Stimulated activated naive CD8-positive, alpha-beta T cell treated with anti-CD3 and anti-CD28 coated beads, Interleukin-15, Interleukin-2, amounts not matched to agents 100 ng/mL and 50 ng/mL, for 24 hours (primary cell): ENCODE measurements at regions not wholly inside any gene's neighbourhood (a gene's known extent, or its start where the extent isn't known, plus 50 kb on each side); places are given as distances from the start of the nearest gene placed in this dataset.

Experiments
- H3K27ac Mint-ChIP-seq: one replicate; pipeline ENCODE4 v1.8.0; 2021; ENCODE audit warnings: mild to moderate bottlenecking, mixed read lengths
- H3K27me3 Mint-ChIP-seq: one replicate; pipeline ENCODE4 v1.8.0; 2021; ENCODE audit warnings: mixed read lengths
- H3K36me3 Mint-ChIP-seq: one replicate; pipeline ENCODE4 v1.8.0; 2021; ENCODE audit warnings: low read depth, mixed read lengths
- H3K4me1 Mint-ChIP-seq: one replicate; pipeline ENCODE4 v1.8.0; 2021; ENCODE audit warnings: low read depth, mixed read lengths
- H3K4me3 Mint-ChIP-seq: one replicate; pipeline ENCODE4 v1.8.0; 2021; ENCODE audit warnings: mild to moderate bottlenecking, mixed read lengths
- H3K9me3 Mint-ChIP-seq: one replicate; pipeline ENCODE4 v1.8.0; 2021; ENCODE audit warnings: mixed read lengths

DNA sequence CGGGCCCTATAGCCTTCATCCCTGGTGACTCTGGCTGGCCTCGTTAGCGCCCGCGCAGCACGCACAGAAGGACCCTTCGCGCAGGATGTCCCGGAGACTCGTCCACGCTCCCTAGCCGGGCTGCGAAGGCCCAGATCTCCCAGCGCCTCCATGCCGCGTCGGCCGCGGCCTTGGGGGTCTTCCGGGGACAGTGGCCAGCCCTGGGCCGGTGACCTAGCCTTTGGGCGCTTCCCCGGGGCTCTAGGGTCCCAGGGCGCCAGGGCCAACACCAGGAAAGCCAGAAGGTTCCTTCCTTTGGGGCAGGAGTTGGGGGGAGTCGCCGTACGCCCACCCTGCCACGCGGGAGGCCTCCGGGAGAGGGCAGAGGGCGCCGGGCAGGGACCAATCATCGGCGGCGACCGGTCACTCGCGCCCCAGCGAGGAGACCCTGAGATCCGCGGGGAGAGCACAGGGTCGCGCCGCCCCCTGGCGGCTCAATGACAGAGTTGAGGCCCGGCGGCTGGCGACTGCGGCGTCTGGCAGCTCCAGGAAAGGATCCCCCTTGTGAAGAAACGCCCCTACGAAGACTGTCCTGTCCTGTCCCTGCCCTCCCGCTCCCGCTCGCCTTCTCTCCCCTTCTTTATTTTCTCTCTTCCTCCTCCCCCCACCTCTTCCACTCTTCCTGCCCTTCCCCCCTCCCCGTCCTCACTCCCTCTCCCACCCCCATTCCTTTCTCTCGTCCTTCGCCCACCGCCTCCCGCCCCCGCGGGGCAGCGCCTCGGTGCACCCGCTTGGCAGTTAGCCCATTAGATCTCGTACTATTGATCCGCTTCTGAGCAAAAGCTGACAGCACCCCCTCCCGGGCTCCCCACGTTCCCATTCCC, 62.3 kb upstream of the LBX1 start:
- peak overlapping the region; percentile 65 for H3K4me3 Mint-ChIP-seq
- H3K9me3 Mint-ChIP-seq, result no peaks in the 10 kb centered on the region
- peaks cover 3% of the 10 kb centered on the region for H3K4me1 Mint-ChIP-seq
- H3K27ac Mint-ChIP-seq, result no peak overlapping the region
- H3K27me3 Mint-ChIP-seq, result peaks cover 66% of the 10 kb centered on the region
- H3K36me3 Mint-ChIP-seq, result no peaks in the 10 kb centered on the region

DNA sequence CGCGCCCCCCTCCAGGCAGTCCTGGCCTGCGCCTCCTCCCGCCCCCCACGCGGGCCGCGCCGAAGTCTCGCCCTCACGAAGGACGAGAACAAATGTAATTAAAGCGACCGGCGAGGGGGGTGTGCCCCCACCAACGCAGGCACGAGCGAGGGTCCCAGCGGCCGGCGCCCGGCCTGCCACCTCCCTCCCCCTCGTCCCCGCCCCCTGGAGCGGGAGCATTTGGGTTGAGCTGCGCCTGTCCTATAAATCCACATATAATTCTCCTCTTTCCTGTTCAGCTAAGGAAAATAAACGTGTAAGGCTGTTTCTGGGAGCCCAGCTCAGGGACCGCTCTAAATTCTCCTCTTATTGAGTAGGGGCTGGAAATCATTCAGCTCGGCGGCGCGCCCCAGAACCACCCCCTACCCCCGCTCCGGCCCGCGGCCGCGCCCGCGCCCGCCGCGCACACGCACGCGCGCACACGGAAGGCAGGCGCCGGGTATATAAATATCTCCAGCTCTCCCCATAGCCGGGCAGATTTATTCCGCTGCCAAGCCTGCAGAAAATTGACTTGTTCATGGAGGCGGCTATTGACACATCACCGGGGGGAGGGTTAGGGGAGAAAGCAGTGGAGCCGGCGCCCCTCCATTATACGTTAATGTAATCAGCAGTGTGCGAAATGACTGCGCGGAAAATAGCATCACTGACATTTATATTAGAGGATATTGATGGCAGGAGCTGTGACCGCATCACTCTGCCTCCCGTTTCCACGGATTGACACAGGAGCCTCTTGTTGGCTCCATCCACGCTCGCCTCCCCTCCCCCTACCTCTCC, 61.6 kb upstream of the BTRC start:
- H3K4me3 Mint-ChIP-seq, result peak overlapping the region; percentile 71
- peaks cover 3% of the 10 kb centered on the region for H3K4me1 Mint-ChIP-seq
- no peaks in the 10 kb centered on the region for H3K9me3 Mint-ChIP-seq
- H3K36me3 Mint-ChIP-seq, result no peaks in the 10 kb centered on the region
- H3K27me3 Mint-ChIP-seq, result peaks cover 65% of the 10 kb centered on the region
- H3K27ac Mint-ChIP-seq, result no peak overlapping the region

DNA sequence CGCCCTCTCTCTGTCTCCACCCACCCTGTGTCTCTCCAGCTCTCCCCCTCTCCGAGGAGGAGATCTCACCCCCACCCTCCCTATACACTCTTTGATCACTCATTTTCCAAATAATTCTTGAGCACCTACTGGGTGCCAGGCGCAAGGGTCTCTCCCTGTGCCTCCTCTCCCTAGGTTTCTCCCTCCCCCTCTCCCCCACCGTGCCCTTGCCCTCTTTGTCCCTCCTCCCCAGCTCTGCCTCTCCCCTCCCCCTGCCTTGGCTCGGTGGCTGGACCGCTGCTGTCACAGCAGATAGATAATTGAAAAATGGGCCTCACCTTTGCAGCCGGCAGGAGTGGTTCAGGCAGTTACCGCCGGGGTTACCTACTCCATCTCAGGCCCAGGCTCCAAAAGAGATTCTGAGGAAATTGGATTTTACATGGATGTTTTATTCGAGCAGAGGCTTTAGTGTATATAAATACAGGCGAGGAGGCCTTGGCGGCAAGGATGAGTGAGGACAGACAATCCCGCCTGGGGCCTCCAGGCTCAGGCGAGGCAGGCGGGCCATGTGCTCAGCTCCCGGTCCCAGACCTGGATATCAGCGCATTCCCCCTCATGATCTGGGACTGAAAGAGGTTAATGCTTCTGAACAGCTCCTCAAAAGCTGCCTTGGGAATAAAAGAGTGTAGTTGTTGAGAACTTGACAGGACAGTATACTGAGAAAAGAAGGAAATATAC, 60.8 kb upstream of the BTRC start:
- Mint-ChIP-seq H3K4me1 (peaks cover 3% of the 10 kb centered on the region), H3K27ac (no peak overlapping the region), H3K9me3 (no peaks in the 10 kb centered on the region), H3K36me3 (no peaks in the 10 kb centered on the region), H3K27me3 (peaks cover 69% of the 10 kb centered on the region), H3K4me3 (no peak overlapping the region)

DNA sequence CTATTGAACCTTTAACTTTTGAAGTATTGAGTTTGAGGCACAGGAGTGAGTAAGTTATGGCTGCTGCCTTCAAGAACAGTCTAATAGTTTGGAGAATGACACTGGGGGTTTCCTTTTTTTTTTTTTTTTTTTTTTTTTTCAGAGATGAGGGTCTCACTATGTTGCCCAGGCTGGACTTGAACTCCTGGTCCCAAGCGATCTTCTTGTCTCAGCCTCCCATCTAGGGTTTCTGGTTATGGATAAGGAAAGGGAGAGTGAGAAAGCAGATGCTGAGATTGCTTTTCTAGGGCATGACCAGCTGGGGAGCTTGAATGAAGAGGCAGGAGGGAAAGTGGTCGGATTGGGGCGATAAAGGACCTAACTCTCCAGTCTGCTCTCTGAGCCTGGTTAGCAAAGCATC, 59.9 kb upstream of the BTRC start:
- no peak overlapping the region for H3K4me3 Mint-ChIP-seq
- peaks cover 70% of the 10 kb centered on the region for H3K27me3 Mint-ChIP-seq
- peaks cover 3% of the 10 kb centered on the region for H3K4me1 Mint-ChIP-seq
- H3K9me3 Mint-ChIP-seq, result no peaks in the 10 kb centered on the region
- H3K27ac Mint-ChIP-seq, result no peak overlapping the region
- no peaks in the 10 kb centered on the region for H3K36me3 Mint-ChIP-seq

DNA sequence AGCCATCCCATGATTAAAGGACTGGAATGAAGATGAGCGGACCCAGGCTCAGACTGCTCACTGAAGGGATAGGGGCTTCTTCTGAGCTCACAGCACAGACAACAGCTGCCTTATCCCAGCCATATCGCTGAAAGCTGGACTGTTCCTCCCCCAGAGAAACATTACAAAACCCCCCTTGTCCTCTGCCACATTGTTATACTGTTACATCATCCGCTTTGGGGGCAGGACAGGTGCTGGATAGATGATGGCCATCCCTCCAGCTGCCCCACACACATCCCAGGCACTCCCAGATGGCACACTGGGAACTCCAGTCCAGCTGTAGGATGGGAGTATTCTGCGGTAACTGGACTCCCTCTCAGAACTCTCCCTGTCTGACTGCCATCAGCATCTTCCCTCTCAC, 58.7 kb upstream of the BTRC start:
- H3K27ac Mint-ChIP-seq, result no peak overlapping the region
- peaks cover 3% of the 10 kb centered on the region for H3K4me1 Mint-ChIP-seq
- no peaks in the 10 kb centered on the region for H3K9me3 Mint-ChIP-seq
- H3K36me3 Mint-ChIP-seq, result no peaks in the 10 kb centered on the region
- H3K27me3 Mint-ChIP-seq, result peaks cover 65% of the 10 kb centered on the region
- H3K4me3 Mint-ChIP-seq, result no peak overlapping the region

DNA sequence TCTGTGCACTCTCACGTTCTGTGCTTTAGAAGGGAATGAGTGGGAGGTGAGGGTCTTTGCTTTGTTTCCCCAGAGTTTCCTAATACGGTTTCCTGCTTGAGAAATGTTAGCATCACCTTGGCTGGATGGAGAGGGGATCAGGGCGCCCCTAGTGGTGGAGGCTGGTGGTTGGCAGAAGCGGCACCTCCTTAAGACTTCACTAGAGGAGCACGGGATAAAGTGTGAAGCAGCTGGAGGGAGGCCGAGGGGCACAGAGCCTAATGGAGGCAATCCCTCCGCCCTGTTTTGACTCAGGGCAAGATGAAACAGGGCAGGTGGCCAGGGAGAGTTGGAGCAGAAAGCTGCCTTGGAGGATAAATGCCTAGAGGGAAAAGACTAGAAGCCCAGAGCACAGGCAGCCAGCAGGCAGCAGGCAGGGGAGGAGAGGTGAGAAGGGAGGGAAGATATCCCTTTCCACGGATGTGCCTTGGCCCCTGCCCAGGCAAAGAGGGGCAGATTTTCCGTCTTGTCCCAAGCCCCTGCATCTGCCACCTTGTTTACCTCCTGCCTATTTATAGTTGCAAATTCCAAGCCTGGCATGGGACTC, 56.0 kb upstream of the BTRC start:
- Mint-ChIP-seq H3K4me1 (no peaks in the 10 kb centered on the region), H3K36me3 (no peaks in the 10 kb centered on the region), H3K9me3 (no peaks in the 10 kb centered on the region), H3K4me3 (no peak overlapping the region), H3K27ac (no peak overlapping the region), H3K27me3 (peaks cover 56% of the 10 kb centered on the region)

DNA sequence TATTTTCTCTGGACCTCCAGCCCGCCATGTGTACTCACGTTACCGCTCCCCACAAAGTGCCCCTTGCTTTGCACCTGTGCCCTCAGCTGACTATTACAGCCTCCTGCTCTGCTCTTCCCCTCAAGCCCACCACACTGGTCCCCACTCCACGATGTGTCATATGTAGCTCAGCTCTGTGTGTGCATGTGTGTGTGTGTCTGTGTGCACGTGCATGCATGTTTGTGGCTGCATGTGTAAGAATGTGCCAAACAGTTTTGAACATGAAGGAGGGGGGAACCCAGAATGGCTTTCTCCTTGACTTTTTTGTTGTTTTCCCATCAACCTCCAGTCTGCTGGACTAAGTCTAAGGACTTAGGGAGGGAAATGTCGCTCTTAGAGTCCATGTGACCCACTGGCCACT, 54.8 kb upstream of the BTRC start:
- Mint-ChIP-seq H3K9me3 (no peaks in the 10 kb centered on the region), H3K36me3 (no peaks in the 10 kb centered on the region), H3K4me1 (no peaks in the 10 kb centered on the region), H3K4me3 (no peak overlapping the region), H3K27ac (no peak overlapping the region), H3K27me3 (peaks cover 52% of the 10 kb centered on the region)

DNA sequence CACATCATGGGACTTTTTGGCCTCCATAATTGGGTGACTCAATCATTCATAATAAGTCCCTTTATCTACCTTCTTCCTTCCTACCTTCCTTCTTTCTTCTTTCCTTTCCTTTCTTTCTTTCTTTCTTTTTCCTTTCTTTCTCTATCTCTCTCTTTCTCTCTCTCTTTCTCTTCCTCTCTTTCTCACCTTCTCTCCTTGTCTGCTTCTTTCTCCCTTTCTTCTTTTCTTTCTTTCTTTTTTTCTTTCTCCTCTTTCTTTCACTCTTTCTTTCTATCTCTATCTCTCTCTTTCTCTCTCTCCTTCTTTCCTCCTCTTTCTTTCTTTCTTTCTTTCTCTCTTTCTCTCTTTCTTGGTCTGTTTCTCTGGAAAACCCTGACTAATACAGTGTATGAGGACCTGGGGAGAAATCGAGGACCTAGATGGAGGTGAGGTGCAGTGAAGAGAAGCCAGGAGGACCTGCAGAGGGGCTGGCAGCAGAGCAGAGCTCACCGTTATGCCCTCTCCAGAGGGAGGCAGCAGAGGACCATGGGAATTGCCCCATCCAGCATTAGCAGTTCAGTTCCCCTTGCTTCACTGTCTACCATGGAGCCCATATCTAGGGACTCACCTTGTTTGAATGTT, 52.7 kb upstream of the BTRC start:
- no peaks in the 10 kb centered on the region for H3K9me3 Mint-ChIP-seq
- H3K36me3 Mint-ChIP-seq, result no peaks in the 10 kb centered on the region
- H3K27ac Mint-ChIP-seq, result no peak overlapping the region
- peaks cover 46% of the 10 kb centered on the region for H3K27me3 Mint-ChIP-seq
- H3K4me3 Mint-ChIP-seq, result no peak overlapping the region
- H3K4me1 Mint-ChIP-seq, result no peaks in the 10 kb centered on the region

DNA sequence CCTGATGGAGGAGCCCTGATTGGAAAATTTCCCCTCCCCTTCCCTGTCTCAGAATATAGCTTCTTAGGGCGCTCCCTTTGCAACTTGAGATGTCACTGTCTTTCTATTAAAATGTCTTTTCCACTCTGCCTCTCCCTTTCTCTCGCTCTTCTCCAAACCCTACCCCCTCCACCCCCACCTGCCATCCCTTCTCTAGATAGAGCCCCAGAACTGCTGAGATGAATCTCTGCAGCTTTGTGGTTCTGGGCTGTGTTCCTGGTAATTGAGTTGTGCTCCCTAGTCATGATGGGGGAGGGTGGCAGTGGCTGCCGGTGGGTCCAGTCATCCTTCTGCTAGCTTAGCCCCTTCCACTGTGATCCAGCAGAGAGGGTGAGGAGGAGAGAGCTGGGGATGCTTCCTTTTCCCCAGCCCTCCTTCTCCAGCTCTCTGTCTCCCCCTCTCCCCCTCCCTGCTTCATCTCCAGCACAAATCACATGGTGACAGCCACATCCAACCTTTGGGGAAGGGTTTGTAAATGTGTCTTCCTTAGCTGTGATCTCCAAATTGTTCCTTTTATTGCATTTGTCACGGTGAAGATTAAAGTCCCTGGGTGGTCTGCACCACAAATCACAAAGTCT, 50.8 kb upstream of the BTRC start:
- H3K27me3 Mint-ChIP-seq, result peaks cover 46% of the 10 kb centered on the region
- H3K4me1 Mint-ChIP-seq, result no peaks in the 10 kb centered on the region
- H3K27ac Mint-ChIP-seq, result no peak overlapping the region
- H3K9me3 Mint-ChIP-seq, result no peaks in the 10 kb centered on the region
- no peak overlapping the region for H3K4me3 Mint-ChIP-seq
- no peaks in the 10 kb centered on the region for H3K36me3 Mint-ChIP-seq
